ENCODE measurements at regions not wholly inside any gene's neighbourhood (a gene's known extent, or its start where the extent isn't known, plus 50 kb on each side); places are given as distances from the start of the nearest gene placed in this dataset.

DNA sequence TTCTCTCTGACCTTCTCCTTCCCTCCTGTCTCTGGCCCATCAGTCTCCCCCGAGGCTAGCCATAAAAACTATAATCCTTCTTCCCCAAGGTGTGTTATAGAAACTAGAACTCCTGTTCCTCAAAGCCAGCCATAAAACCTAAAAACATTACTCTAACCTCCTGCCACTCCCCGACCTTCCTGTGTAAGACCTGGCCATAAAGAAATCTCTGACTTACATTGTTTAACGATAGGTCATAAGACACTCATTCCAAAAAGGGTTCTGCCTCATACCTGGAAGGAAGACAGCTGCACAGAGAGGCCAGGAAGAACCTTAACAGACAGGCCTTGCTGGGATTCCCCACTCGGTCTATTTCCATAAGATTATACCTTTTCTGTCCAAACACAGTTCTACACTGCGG lies 70.9 kb upstream of the EEA1 start (continued):
- TF ChIP-seq CBX5 (IDR thresholded peaks at IDR 0.05; ENCODE audit: low read depth, low read length) (no peak), TAF1 (IDR thresholded peaks at IDR 0.05; ENCODE audit: low read depth, low read length) (no peak), NANOG (IDR thresholded peaks at IDR 0.05; ENCODE audit: insufficient read depth, low read depth, low read length, poor library complexity, severe bottlenecking) (no peak), PHF8 (conservative IDR thresholded peaks at IDR 0.05; ENCODE audit: low read depth, low read length) (no peak)
- TF ChIP-seq, protein P1, sequence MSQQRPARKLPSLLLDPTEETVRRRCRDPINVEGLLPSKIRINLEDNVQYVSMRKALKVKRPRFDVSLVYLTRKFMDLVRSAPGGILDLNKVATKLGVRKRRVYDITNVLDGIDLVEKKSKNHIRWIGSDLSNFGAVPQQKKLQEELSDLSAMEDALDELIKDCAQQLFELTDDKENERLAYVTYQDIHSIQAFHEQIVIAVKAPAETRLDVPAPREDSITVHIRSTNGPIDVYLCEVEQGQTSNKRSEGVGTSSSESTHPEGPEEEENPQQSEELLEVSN (IDR thresholded peaks at IDR 0.05): no peak

Data from H1 (cell line).